Upper lobe of left lung (tissue), 6 donors: ENCODE measurements at regions not wholly inside any gene's neighbourhood (a gene's known extent, or its start where the extent isn't known, plus 50 kb on each side); places are given as distances from the start of the nearest gene placed in this dataset.
"Not testable (repeated sequence)": the region's sequence is repeated elsewhere in the genome, so short reads cannot be mapped to it uniquely, and the experiment has no call there.

Source experiments
- ATAC-seq, 2 donors: fragments of 200-7000 bp; cut with Tn5 transposase; one replicate each; pipeline ENCODE4 v1.9.1; 2022; ENCODE audit warnings: mild to moderate bottlenecking in 2 of 2, moderate library complexity in 2 of 2; ENCODE audit not compliant: low FRiP score in 2 of 2
- DNase-seq, 2 donors: peaks; one replicate each; pipeline ENCODE4 v3.0.0-alpha.2; 2019 to 2020
- H3K27ac ChIP-seq, 4 donors: fragments of 200-600 bp; sonication (generic); one replicate each; pipeline ENCODE4 v1.5.1; 2016 to 2019
- H3K27me3 ChIP-seq, 4 donors: fragments of 200-600 bp; sonication (generic); one replicate each; pipeline ENCODE4 v1.5.1; 2017 to 2019
- H3K36me3 ChIP-seq, 4 donors: fragments of 200-600 bp; sonication (generic); one replicate each; pipeline ENCODE4 v1.5.1; 2016 to 2019
- H3K4me1 ChIP-seq, 4 donors: fragments of 200-600 bp; sonication (generic); one replicate each; pipeline ENCODE4 v1.5.1; 2018 to 2019
- H3K4me3 ChIP-seq, 4 donors: fragments of 200-600 bp; sonication (generic); one replicate each; pipeline ENCODE4 v1.5.1; 2017 to 2019; ENCODE audit warnings: mild to moderate bottlenecking in 2 of 4, moderate library complexity in 1 of 4
- H3K9me3 ChIP-seq, 4 donors: fragments of 200-600 bp; sonication (generic); one replicate each; pipeline ENCODE4 v1.5.1; 2018 to 2019
- CTCF ChIP-seq, 6 experiments: fragments of 450-650 bp in 4 of 6; fragments of 200-600 bp in 2 of 6; sonication (generic) in 2 of 6; IDR thresholded peaks; one replicate each; pipeline ENCODE4 v1.5.1; 2016 to 2019; ENCODE audit warnings: antibody characterized with exemption in 6 of 6
- EP300 ChIP-seq, 4 donors: sonication (generic); formaldehyde crosslinking; IDR thresholded peaks; one replicate each; pipeline ENCODE4 v1.5.1; 2017; ENCODE audit warnings: antibody characterized with exemption in 4 of 4, control low read depth in 2 of 4
- POLR2A ChIP-seq, 4 donors: fragments of 450-650 bp; IDR thresholded peaks; one replicate each; pipeline ENCODE4 v1.5.1; 2016 to 2017; ENCODE audit warnings: antibody characterized with exemption in 4 of 4, mild to moderate bottlenecking in 2 of 4
- POLR2AphosphoS5 ChIP-seq, 2 donors: sonication (generic); formaldehyde crosslinking; IDR thresholded peaks; one replicate each; pipeline ENCODE4 v1.5.1; 2017; ENCODE audit warnings: antibody characterized with exemption in 2 of 2
- WGBS, 2 donors: methylation state at CpG; one replicate each; pipeline ENCODE4 v1.1.5; 2017 to 2018; 5-methylcytosine and 5-hydroxymethylcytosine counted together
- donor health status: DM: no; HTN: no; CAD: no; lungs with moderate emphysema.
- donor health status: DM: no; HTN: yes; CAD: no; lungs with severe emphysema.

- no peaks in the 10 kb centered on the region for H3K9me3 ChIP-seq
- H3K4me1 ChIP-seq, result no peaks in the 10 kb centered on the region
- no peaks in the 10 kb centered on the region for H3K36me3 ChIP-seq
- H3K27me3 ChIP-seq, result no peaks in the 10 kb centered on the region
- WGBS, 2 donors, result 83 to 84% methylated on average over 3 of the region's 3 CpGs
- no peak for ATAC-seq
- no peak overlapping the region for H3K27ac ChIP-seq
- no peak for DNase-seq
- H3K4me3 ChIP-seq, result no peak overlapping the region
- TF ChIP-seq POLR2A (IDR thresholded peaks at IDR 0.05) (no peak), EP300 (IDR thresholded peaks at IDR 0.05) (no peak), CTCF (IDR thresholded peaks at IDR 0.05) (no peak), POLR2AphosphoS5 (IDR thresholded peaks at IDR 0.05) (no peak)
Observed at GRCh38 chr11:57941875-57942274, 81.8 kb upstream of the OR9Q1 start.

GRCh38 chr11:57942808-57943207, 80.9 kb upstream of the OR9Q1 start:
- Histone ChIP-seq H3K27ac (no peak overlapping the region), H3K4me1 (no peaks in the 10 kb centered on the region), H3K27me3 (no peaks in the 10 kb centered on the region), H3K4me3 (no peak overlapping the region), H3K36me3 (no peaks in the 10 kb centered on the region), H3K9me3 (no peaks in the 10 kb centered on the region)
- DNase-seq, result no peak
- no peak for TF ChIP-seq POLR2A (IDR thresholded peaks at IDR 0.05)
- TF ChIP-seq EP300 (IDR thresholded peaks at IDR 0.05), result no peak
- TF ChIP-seq CTCF (IDR thresholded peaks at IDR 0.05), result no peak
- TF ChIP-seq POLR2AphosphoS5 (IDR thresholded peaks at IDR 0.05), result no peak
- WGBS, 2 donors, result 63 to 82% methylated on average over 1 of the region's 1 CpG
- ATAC-seq, result no peak

GRCh38 chr11:57943766-57944165, 79.9 kb upstream of the OR9Q1 start:
- not testable (repeated sequence) for H3K36me3 ChIP-seq, ATAC-seq, H3K4me3 ChIP-seq, H3K27ac ChIP-seq, H3K4me1 ChIP-seq, H3K9me3 ChIP-seq, H3K27me3 ChIP-seq
- WGBS, 2 donors, result 80 to 100% methylated on average over 1 to 3 of the region's 28 CpGs
- peak in 1 of 2 donors; percentile 70 for DNase-seq

- no peak for TF ChIP-seq POLR2AphosphoS5 (IDR thresholded peaks at IDR 0.05)
- TF ChIP-seq EP300 (IDR thresholded peaks at IDR 0.05), result no peak
- no peak for TF ChIP-seq CTCF (IDR thresholded peaks at IDR 0.05)
- TF ChIP-seq POLR2A (IDR thresholded peaks at IDR 0.05), result no peak
- WGBS, 2 donors, result 71 to 86% methylated on average over 2 of the region's 2 CpGs
- ATAC-seq (no peak), DNase-seq (no peak)
- H3K9me3 ChIP-seq, result no peaks in the 10 kb centered on the region
- no peak overlapping the region for H3K4me3 ChIP-seq
- H3K36me3 ChIP-seq, result no peaks in the 10 kb centered on the region
- H3K4me1 ChIP-seq, result no peaks in the 10 kb centered on the region
- H3K27me3 ChIP-seq, result no peaks in the 10 kb centered on the region
- H3K27ac ChIP-seq, result no peak overlapping the region
Observed at GRCh38 chr11:57946628-57947027, 77.1 kb upstream of the OR9Q1 start.

- 83 to 93% methylated on average over 2 of the region's 2 CpGs for WGBS, 2 donors
- Histone ChIP-seq H3K36me3 (no peaks in the 10 kb centered on the region), H3K4me3 (no peak overlapping the region), H3K9me3 (no peaks in the 10 kb centered on the region), H3K4me1 (no peaks in the 10 kb centered on the region), H3K27ac (no peak overlapping the region), H3K27me3 (no peaks in the 10 kb centered on the region)
- TF ChIP-seq CTCF (IDR thresholded peaks at IDR 0.05), result no peak
- no peak for TF ChIP-seq POLR2AphosphoS5 (IDR thresholded peaks at IDR 0.05)
- ATAC-seq (no peak), DNase-seq (no peak)
Observed at GRCh38 chr11:57964660-57965059, 59.0 kb upstream of the OR9Q1 start.
